Endodermal cell (in vitro differentiated cells): ENCODE measurements at regions not wholly inside any gene's neighbourhood (a gene's known extent, or its start where the extent isn't known, plus 50 kb on each side); places are given as distances from the start of the nearest gene placed in this dataset.

ENCODE experiments used
- DNase-seq: peaks from one replicate; pipeline ENCODE4 v3.0.0-alpha.2; 2017
- H3K27ac ChIP-seq: 2 replicates; pipeline ENCODE4 v1.5.1; 2013; ENCODE audit warnings: mild to moderate bottlenecking, low read depth, low read length, moderate library complexity
- H3K27me3 ChIP-seq: 2 replicates; pipeline ENCODE4 v1.6.1; 2013; ENCODE audit warnings: mild to moderate bottlenecking, low read length, moderate library complexity; ENCODE audit not compliant: insufficient read depth, control insufficient read depth, poor library complexity, severe bottlenecking
- H3K36me3 ChIP-seq: 2 replicates; pipeline ENCODE4 v1.7.0; 2013; ENCODE audit warnings: mild to moderate bottlenecking, low read length, moderate library complexity; ENCODE audit not compliant: control insufficient read depth, insufficient read depth
- H3K4me1 ChIP-seq: one replicate; pipeline ENCODE4 v1.7.0; 2013; ENCODE audit warnings: low read length; ENCODE audit not compliant: control insufficient read depth, insufficient read depth
- H3K4me3 ChIP-seq: 2 replicates; pipeline ENCODE4 v1.5.1; 2013; ENCODE audit warnings: mild to moderate bottlenecking, low read length, moderate library complexity
- H3K9ac ChIP-seq: 2 replicates; pipeline ENCODE4 v1.6.1; 2013; ENCODE audit warnings: mild to moderate bottlenecking, low read length, moderate library complexity; ENCODE audit not compliant: poor library complexity, severe bottlenecking; ENCODE audit errors: extremely low read depth
- H3K9me3 ChIP-seq: 2 replicates; pipeline ENCODE4 v1.6.1; 2013; ENCODE audit warnings: mild to moderate bottlenecking, low read length, moderate library complexity; ENCODE audit not compliant: control insufficient read depth
- H3K27ac Mint-ChIP-seq: 2 replicates; pipeline ENCODE4 v1.8.0; 2020; ENCODE audit warnings: mixed read lengths
- H3K27me3 Mint-ChIP-seq: 2 replicates; pipeline ENCODE4 v1.8.0; 2021; ENCODE audit warnings: mild to moderate bottlenecking, mixed read lengths; ENCODE audit not compliant: insufficient read depth
- H3K36me3 Mint-ChIP-seq: 2 replicates; pipeline ENCODE4 v1.8.0; 2020; ENCODE audit warnings: low read depth, mixed read lengths
- H3K4me1 Mint-ChIP-seq: 2 replicates; pipeline ENCODE4 v1.8.0; 2020; ENCODE audit warnings: mixed read lengths
- H3K4me3 Mint-ChIP-seq: 2 replicates; pipeline ENCODE4 v1.8.0; 2020; ENCODE audit warnings: mild to moderate bottlenecking, moderate library complexity, mixed read lengths
- H3K9me3 Mint-ChIP-seq: 2 replicates; pipeline ENCODE4 v1.8.0; 2020; ENCODE audit warnings: mild to moderate bottlenecking, mixed read lengths
- WGBS, 2 experiments: methylation state at CpG; one replicate each; pipeline versions ENCODE4 v1.1.5 to v1.1.7; 2013; ENCODE audit warnings: missing lambda C conversion rate in 2 of 2, mixed read lengths in 1 of 2; ENCODE audit not compliant: insufficient coverage in 1 of 2, insufficient read length in 1 of 2; 5-methylcytosine and 5-hydroxymethylcytosine counted together
- TF ChIP-seq, protein P1 (sequence below): fragments of 200-600 bp; sonication (generic); conservative IDR thresholded peaks from 2 replicates; pipeline ENCODE4 v1.5.0; 2021; ENCODE audit warnings: antibody characterized with exemption, mild to moderate bottlenecking

DNA sequence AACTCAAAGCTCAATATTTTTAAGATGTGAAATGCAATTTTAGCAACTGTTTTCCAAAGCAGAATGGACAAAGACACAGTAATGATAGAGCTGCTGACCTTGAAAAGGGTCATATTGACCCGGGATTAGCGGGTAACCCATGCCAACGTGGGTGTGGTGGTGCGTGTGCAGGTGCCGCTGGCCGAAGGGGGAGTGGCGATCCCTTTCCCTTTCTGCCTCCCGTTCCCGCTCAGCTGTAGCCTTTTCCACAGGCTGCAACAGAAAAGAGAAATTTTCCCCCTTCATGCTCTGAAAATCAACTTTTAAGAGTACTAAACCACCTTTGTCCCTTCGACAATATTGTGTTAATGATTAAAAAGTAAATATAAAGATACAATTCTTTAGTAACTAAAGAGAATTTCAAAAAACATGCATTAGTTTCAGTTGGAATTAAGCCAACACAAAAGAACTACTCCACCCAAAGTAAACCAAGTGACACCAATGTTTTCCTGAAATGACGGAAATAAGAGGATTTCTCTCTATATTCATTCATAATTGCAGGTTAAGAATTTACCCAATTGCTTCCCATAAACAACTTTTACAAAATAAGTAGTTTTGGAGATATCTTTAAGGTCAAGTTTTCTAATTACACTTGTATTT, 105.2 kb downstream of the ZNF608 start:
- Histone ChIP-seq H3K27me3 (no peaks in the 10 kb centered on the region), H3K27ac (no peak overlapping the region), H3K9me3 (no peaks in the 10 kb centered on the region), H3K9ac (no peak overlapping the region), H3K36me3 (peaks cover 94% of the 10 kb centered on the region), H3K4me1 (peaks cover 34% of the 10 kb centered on the region), H3K4me3 (no peak overlapping the region)
- peak overlapping the region; percentile 55 for H3K27ac Mint-ChIP-seq
- TF ChIP-seq, protein P1, sequence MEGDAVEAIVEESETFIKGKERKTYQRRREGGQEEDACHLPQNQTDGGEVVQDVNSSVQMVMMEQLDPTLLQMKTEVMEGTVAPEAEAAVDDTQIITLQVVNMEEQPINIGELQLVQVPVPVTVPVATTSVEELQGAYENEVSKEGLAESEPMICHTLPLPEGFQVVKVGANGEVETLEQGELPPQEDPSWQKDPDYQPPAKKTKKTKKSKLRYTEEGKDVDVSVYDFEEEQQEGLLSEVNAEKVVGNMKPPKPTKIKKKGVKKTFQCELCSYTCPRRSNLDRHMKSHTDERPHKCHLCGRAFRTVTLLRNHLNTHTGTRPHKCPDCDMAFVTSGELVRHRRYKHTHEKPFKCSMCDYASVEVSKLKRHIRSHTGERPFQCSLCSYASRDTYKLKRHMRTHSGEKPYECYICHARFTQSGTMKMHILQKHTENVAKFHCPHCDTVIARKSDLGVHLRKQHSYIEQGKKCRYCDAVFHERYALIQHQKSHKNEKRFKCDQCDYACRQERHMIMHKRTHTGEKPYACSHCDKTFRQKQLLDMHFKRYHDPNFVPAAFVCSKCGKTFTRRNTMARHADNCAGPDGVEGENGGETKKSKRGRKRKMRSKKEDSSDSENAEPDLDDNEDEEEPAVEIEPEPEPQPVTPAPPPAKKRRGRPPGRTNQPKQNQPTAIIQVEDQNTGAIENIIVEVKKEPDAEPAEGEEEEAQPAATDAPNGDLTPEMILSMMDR: no peak
- no peaks in the 10 kb centered on the region for H3K9me3 Mint-ChIP-seq
- no peaks in the 10 kb centered on the region for H3K27me3 Mint-ChIP-seq
- 94 to 98% methylated on average over 8 to 10 of the region's 11 CpGs for WGBS, 2 experiments
- no peak for DNase-seq
- no peak overlapping the region for H3K4me3 Mint-ChIP-seq
- H3K4me1 Mint-ChIP-seq: peaks cover 52% of the 10 kb centered on the region
- H3K36me3 Mint-ChIP-seq: peaks cover 80% of the 10 kb centered on the region

DNA sequence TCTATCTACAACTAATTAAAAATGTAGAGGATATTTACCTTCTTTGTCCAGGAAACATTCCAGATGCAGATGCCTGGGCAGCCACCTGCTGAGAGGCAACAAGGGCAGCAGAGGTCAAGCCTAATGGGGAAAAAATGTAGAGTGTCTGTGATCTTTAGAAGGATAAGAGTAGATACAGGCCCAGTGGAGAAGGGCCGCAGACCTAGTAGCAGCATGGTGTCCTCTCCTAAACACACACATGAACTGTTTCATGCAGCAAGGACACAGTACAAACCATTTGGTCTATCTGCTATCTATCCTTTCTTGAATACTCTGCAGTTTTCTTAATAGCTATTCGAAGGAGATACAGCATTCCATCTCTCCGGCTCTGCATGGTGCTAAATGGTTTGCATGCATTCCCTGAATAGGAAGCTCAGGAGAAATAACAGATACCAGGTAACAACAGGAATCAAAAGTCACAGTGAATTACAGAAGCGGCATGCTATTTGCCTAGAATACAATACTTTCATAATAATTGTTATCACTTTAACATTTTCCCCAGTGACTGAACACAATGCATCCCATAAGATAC, 107.3 kb downstream of the ZNF608 start:
- Histone ChIP-seq H3K4me1 (peaks cover 34% of the 10 kb centered on the region), H3K27me3 (no peaks in the 10 kb centered on the region), H3K4me3 (no peak overlapping the region), H3K36me3 (peaks cover 94% of the 10 kb centered on the region), H3K9ac (no peak overlapping the region), H3K9me3 (no peaks in the 10 kb centered on the region), H3K27ac (peak overlapping the region; percentile 1)
- 8 to 40% methylated on average over 3 to 4 of the region's 4 CpGs for WGBS, 2 experiments
- TF ChIP-seq, protein P1: no peak
- peaks cover 82% of the 10 kb centered on the region for H3K36me3 Mint-ChIP-seq
- peak; percentile 88 for DNase-seq
- H3K4me3 Mint-ChIP-seq: no peak overlapping the region
- peaks cover 52% of the 10 kb centered on the region for H3K4me1 Mint-ChIP-seq
- H3K27ac Mint-ChIP-seq: peak overlapping the region; percentile 77
- H3K9me3 Mint-ChIP-seq: no peaks in the 10 kb centered on the region
- H3K27me3 Mint-ChIP-seq: no peaks in the 10 kb centered on the region

DNA sequence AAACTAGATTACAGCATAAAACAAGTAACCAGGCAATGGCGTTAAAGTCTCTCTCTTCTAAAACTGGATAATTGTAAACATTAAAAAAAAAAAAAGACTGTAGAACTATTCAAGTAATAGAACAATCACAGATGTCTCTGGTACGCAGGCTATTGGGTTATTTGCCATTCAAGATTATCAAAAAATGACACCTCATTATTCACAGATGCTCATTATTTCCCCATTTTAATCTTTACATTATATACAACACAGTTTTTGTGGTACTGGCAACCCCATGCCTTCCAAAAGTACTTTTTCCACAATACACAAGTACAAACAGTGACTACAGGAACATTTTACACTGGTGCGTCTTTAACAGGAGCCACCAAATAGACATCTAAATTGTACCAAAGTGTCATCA, 109.4 kb downstream of the ZNF608 start:
- H3K27ac ChIP-seq: no peak overlapping the region
- no peak overlapping the region for H3K9ac ChIP-seq
- no peaks in the 10 kb centered on the region for H3K9me3 Mint-ChIP-seq
- peaks cover 44% of the 10 kb centered on the region for H3K4me1 Mint-ChIP-seq
- no peak overlapping the region for H3K4me3 Mint-ChIP-seq
- H3K4me3 ChIP-seq: no peak overlapping the region
- no peaks in the 10 kb centered on the region for H3K27me3 ChIP-seq
- H3K36me3 Mint-ChIP-seq: peaks cover 81% of the 10 kb centered on the region
- H3K4me1 ChIP-seq: peaks cover 20% of the 10 kb centered on the region
- no peak overlapping the region for H3K27ac Mint-ChIP-seq
- no peak for DNase-seq
- no peaks in the 10 kb centered on the region for H3K9me3 ChIP-seq
- H3K27me3 Mint-ChIP-seq: no peaks in the 10 kb centered on the region
- WGBS, 2 experiments: 85 to 98% methylated on average over 1 to 3 of the region's 3 CpGs
- H3K36me3 ChIP-seq: peaks cover 93% of the 10 kb centered on the region
- TF ChIP-seq, protein P1: no peak
